Type B pancreatic cell (in vitro differentiated cells): ENCODE measurements at regions not wholly inside any gene's neighbourhood (a gene's known extent, or its start where the extent isn't known, plus 50 kb on each side); places are given as distances from the start of the nearest gene placed in this dataset.
A peak's percentile ranks its signal among the peaks of the same experiment; 100 is the strongest.

Source experiments
- DNase-seq: peaks from one replicate; pipeline ENCODE4 v3.0.0; 2021; ENCODE audit warnings: mixed read lengths; ENCODE audit not compliant: unreplicated experiment; ENCODE audit errors: extremely low spot score
- H3K27ac Mint-ChIP-seq: 2 replicates; pipeline ENCODE4 v1.8.0; 2021; ENCODE audit warnings: mild to moderate bottlenecking, mixed read lengths
- H3K27me3 Mint-ChIP-seq: 2 replicates; pipeline ENCODE4 v1.8.0; 2021; ENCODE audit warnings: mixed read lengths
- H3K36me3 Mint-ChIP-seq: 2 replicates; pipeline ENCODE4 v1.8.0; 2021; ENCODE audit warnings: mixed read lengths
- H3K4me1 Mint-ChIP-seq: one replicate; pipeline ENCODE4 v1.8.0; 2021; ENCODE audit warnings: mixed read lengths; ENCODE audit not compliant: unreplicated experiment
- H3K4me3 Mint-ChIP-seq: 2 replicates; pipeline ENCODE4 v1.8.0; 2021; ENCODE audit warnings: mild to moderate bottlenecking, mixed read lengths
- H3K9me3 Mint-ChIP-seq: 2 replicates; pipeline ENCODE4 v1.8.0; 2021; ENCODE audit warnings: mixed read lengths
- TF ChIP-seq, protein P1 (sequence below): fragments of 200-600 bp; sonication (generic); conservative IDR thresholded peaks from 2 replicates; pipeline ENCODE4 v1.5.0; 2021; ENCODE audit warnings: antibody characterized with exemption, mild to moderate bottlenecking

DNA sequence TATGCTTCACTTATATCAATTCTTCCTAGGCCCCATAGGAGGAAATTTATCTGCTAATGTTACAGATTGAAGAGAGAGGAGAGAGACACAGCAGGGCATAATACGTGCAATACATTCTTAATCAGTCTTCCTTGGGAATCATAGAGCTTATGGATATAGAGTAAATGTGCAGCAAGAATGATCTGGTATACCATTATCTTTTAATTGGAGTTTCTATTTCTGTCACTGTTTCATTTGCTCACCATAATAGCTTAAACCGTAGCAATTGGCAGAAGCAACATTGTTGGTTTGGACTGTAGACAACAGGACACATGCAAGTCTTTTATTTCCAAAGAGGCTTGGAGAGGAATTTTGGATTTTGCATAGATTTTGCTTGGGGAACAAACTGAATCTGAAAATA is 68.1 kb upstream of the PCSK2 start:
- Mint-ChIP-seq H3K27me3 (no peaks in the 10 kb centered on the region), H3K4me1 (peaks cover 8% of the 10 kb centered on the region)

DNA sequence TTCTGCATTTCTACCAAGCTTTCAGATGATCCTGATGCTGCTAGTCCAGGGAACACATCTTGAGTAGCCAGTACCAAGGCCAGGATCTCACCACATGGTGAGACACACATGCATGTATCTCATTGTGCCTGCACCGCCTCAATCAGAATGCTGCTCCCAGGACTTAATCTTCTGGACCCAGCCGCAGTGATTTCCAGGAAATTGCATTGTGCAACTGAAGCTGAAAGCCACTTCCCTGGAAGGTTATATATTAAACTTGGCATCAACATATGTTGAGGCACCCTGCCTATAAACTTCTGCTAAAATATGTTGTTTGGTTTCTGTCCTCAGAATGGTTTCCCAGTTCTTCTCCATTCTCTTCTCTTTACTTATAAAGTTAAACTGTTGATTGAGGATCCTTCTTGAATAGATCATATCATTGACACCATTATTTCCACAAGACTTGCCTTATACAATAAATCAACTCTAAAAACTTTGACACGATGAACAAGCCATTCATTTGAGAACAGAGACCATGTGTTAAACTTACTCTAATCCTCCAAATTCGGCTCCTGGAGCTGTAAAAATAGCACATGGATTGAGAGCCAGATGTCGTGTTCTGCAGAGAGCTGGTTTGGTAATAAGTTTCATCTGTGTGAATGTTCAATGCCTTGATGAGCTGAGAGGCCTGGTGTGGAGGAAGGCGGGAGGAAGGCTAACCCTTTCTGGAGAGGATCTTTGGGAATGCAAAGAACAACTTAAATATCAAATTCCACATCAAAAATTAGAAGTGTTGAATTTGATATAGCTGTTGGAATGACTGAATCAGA is 65.0 kb upstream of the PCSK2 start:
- DNase-seq: no peak
- TF ChIP-seq, protein P1, sequence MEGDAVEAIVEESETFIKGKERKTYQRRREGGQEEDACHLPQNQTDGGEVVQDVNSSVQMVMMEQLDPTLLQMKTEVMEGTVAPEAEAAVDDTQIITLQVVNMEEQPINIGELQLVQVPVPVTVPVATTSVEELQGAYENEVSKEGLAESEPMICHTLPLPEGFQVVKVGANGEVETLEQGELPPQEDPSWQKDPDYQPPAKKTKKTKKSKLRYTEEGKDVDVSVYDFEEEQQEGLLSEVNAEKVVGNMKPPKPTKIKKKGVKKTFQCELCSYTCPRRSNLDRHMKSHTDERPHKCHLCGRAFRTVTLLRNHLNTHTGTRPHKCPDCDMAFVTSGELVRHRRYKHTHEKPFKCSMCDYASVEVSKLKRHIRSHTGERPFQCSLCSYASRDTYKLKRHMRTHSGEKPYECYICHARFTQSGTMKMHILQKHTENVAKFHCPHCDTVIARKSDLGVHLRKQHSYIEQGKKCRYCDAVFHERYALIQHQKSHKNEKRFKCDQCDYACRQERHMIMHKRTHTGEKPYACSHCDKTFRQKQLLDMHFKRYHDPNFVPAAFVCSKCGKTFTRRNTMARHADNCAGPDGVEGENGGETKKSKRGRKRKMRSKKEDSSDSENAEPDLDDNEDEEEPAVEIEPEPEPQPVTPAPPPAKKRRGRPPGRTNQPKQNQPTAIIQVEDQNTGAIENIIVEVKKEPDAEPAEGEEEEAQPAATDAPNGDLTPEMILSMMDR: no peak
- Mint-ChIP-seq H3K4me3 (no peak overlapping the region), H3K27ac (no peak overlapping the region), H3K36me3 (no peaks in the 10 kb centered on the region), H3K27me3 (no peaks in the 10 kb centered on the region), H3K9me3 (no peaks in the 10 kb centered on the region), H3K4me1 (peaks cover 8% of the 10 kb centered on the region)

More for the DNA sequence above, 68.1 kb upstream of the PCSK2 start:
- Mint-ChIP-seq H3K9me3 (no peaks in the 10 kb centered on the region), H3K27ac (no peak overlapping the region), H3K4me3 (no peak overlapping the region), H3K36me3 (no peaks in the 10 kb centered on the region)
- DNase-seq: no peak
- TF ChIP-seq, protein P1: no peak

DNA sequence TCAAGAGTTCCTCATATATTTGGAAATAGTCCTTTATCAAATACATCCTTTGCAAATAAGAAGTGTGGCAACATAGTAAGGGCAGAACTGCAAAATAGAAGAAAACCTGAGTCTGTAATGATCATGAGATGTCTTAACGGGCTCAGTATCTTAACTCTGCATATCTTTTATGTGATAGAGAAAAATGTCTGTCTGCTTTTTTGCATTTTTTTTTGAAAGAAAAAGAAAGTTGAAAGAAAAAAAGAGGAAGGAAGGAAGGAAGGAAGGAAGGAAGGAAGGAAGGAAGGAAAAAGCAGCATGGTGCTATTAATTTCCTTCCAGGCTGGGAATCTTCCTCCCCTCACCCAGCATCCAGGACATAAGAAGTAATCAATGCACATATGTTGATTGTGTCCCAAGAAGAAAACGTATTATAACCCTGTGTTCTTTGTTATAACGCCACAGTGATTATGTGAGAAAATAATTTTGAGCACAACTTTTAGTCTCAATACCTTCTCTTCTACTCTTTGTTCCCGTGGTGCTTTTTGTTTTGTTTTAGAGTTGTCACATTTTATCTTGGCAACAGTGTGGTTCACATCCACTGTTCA is 58.7 kb upstream of the PCSK2 start:
- H3K4me1 Mint-ChIP-seq: peaks cover 14% of the 10 kb centered on the region

DNA sequence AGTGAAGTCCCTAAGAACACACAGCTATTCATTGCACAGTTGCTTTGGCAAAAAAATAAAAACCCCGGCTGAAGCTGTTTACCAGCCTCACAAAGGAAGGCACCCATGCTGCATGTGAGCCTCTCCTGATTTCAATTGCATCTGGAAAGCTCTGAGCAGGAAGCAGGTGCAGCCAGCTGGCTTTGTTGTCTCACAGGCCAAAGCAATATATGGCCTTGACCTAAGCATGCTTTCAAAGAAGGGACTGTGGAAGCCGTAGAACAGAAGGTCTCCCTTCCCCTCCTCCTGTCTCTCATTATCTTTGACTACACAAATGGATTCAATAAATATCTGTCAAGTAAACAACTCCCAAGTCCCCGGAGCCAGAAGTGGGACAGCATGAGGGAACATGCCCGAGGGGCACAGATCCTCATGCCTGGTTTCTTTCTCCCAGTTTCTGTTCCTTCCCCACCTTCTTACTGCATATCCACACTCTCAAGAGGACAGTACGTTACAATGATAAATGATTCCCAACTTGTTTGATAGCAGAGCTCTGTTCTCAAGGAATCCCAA is 57.2 kb upstream of the PCSK2 start:
- H3K27me3 Mint-ChIP-seq: no peaks in the 10 kb centered on the region
- TF ChIP-seq, protein P1: no peak
- DNase-seq: no peak
- H3K36me3 Mint-ChIP-seq: no peaks in the 10 kb centered on the region
- H3K27ac Mint-ChIP-seq: peak overlapping the region; percentile 13
- H3K4me1 Mint-ChIP-seq: peaks cover 14% of the 10 kb centered on the region
- H3K4me3 Mint-ChIP-seq: no peak overlapping the region
- no peaks in the 10 kb centered on the region for H3K9me3 Mint-ChIP-seq

More for the DNA sequence above, 58.7 kb upstream of the PCSK2 start:
- Mint-ChIP-seq H3K4me3 (no peak overlapping the region), H3K27me3 (no peaks in the 10 kb centered on the region), H3K9me3 (no peaks in the 10 kb centered on the region), H3K36me3 (no peaks in the 10 kb centered on the region), H3K27ac (no peak overlapping the region)
- TF ChIP-seq, protein P1: no peak
- no peak for DNase-seq

DNA sequence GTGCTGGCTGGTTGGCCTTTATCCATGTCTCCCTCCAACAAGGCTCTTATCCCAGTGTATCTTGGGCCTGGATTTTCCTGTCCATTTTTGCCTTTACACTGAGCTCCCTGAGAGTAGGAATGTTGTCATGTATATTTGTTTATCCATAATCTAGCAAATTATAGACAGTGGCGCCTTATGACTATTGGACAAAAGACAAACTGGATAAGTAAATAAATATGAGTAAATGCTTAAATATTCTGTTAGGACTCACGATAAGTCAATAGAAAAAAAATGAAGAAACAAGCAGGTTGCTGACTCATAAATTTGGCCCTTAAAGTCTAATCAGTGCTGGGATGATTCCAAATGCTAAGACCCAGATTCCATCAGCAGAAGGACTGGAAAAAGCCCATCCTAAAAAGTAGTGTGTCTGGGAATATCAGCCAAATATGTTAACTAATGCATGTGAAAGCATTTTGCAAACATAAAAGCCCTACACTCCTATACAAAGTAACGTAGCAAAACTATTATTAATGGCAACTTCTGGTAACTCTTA is 55.0 kb upstream of the PCSK2 start:
- no peak overlapping the region for H3K27ac Mint-ChIP-seq

More for the DNA sequence above, 55.0 kb upstream of the PCSK2 start:
- Mint-ChIP-seq H3K4me3 (no peak overlapping the region), H3K9me3 (no peaks in the 10 kb centered on the region), H3K4me1 (peaks cover 14% of the 10 kb centered on the region), H3K36me3 (no peaks in the 10 kb centered on the region), H3K27me3 (no peaks in the 10 kb centered on the region)
- TF ChIP-seq, protein P1: no peak
- DNase-seq: no peak
